ENCODE measurements at regions not wholly inside any gene's neighbourhood (a gene's known extent, or its start where the extent isn't known, plus 50 kb on each side); places are given as distances from the start of the nearest gene placed in this dataset.

DNA sequence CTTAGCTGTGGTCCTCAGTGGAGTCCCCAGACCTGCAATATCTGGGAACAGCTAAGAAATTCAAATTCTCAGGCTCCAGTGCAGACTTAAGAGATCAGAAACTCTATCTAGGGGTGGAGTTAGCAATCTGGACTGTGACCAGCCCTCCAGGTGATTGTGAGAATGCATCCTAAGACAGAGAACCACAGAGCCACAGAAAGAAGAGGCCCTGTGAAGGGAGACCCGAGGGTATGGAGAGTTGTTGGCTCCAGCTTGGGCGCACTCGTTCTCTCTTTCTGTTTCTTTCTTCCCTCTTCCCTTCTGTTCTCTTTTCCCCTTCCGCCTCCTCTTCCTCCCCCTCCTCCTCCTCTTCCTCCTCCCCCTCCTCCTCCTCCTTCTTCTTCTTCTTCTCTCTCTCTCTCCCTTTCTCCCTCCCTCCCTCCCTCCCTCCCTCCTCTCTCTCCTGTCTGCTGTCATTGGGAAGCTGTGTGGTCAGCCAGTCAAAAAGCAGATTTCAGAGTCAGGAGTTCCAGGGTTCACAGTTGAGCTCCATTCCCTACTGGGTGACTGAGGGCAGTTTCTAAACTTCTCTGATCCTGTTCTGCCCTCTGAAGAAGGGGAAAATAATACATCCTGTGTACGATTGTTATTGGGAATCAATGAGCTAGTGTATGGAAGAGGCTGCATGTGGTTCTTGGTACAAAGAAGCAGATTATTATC is 62.1 kb upstream of the STEAP1B start:
- no peak for DNase-seq

DNA sequence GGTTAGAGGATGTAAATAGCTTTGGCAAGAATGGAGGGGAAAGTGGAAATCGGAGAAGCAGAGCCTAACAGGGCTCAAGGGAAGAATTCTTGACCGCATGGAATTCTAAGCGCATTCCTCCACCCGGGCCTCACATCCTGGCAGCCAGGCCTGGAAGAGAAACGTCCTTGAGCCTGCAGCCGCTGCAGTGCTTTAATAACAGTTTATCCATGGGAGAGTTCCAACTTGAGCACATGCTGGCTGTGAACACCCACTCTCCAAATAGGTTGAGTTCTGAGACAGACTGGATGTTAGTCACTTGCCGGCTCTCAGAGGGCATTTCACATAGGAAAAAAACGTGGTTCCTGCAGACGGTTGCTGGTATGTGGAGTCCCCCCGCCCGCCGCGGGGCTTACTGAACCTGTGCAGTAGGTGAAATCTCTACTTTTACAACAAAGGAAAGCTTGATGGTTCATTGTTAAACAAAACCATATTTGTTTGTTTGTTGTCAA is 61.4 kb upstream of the STEAP1B start:
- no peak for DNase-seq

- DNase-seq: peak; percentile 41
These were observed 60.0 kb upstream of the STEAP1B start for GRCh38 chr7:22559829-22560489.

DNA sequence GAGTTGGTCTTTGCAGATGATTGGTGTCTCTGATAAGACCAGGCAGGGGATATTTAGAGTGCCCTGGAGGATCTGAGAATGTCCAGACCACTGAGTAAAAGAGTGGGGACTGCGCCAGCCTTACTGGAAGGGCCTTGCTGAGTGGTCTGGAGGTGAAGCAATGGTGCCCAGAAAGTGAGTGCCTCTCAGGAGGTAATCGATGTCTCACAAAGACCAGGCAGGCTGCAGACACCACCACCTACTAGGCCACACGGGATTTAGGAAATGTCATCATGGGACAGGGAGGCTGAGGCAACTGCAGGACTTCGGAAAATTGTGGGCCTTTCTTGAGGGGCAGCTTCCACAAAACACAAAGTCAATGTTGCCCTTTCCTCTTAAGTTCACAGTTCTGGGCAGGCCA is 57.2 kb upstream of the STEAP1B start:
- no peak for DNase-seq

- no peak for DNase-seq
These were observed 55.5 kb upstream of the STEAP1B start for GRCh38 chr7:22555476-22555875.

- DNase-seq: no peak
These were observed 54.2 kb upstream of the STEAP1B start for GRCh38 chr7:22554184-22554583.

DNA sequence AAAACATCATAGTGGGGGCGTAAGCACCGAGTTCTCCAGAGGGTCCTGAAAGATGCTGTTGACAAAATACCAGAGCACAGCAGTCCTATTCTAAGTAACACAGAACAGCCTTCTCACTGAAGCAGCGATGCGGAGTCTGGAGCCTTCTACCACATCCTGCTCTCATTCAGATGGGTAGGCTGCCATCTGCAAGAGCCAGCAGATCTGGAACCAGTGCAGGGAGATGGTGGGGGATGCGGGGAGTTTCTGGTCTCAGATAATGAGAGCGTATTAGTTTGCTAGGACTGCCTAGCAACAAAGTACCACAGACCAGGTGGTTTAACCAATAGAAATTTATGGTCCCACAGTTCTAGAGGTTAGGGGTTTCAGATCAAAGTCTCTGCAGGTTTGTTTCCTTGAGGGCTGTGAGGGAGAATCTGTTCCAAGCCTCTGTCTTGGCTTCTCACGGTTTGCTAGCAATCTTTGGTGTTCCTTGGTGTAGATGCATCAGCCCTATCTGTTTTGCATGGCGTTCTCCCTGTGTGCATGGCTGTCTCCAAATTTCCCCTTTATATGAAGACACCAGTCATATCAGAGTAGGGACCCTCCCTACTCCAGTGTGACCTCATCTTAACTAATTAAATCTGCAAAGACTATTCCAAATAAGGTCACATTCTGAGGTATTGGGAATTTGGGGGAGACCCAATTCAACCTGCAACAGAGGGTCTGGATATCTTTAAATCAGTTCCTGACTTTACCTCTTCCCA is 52.0 kb upstream of the STEAP1B start:
- no peak for DNase-seq

- no peak for DNase-seq
These were observed 50.6 kb upstream of the STEAP1B start for GRCh38 chr7:22550514-22551030.

GRCh38 chr7:22549667-22550513 is 49.9 kb upstream of the STEAP1B start:
- peak; percentile 26 for DNase-seq
